Panc1 (cell line): ENCODE measurements at regions not wholly inside any gene's neighbourhood (a gene's known extent, or its start where the extent isn't known, plus 50 kb on each side); places are given as distances from the start of the nearest gene placed in this dataset.

Experiments used
- ATAC-seq: fragments of 200-7000 bp; cut with Tn5 transposase; 2 replicates; pipeline ENCODE4 v1.9.1; 2020; ENCODE audit warnings: mild to moderate bottlenecking, moderate library complexity
- BruUV-seq: library from RNA; stranded (reverse); fragments of 400-500 nt; replicated peaks from 2 replicates; lab custom pipeline; 2021; lab: Mats Ljungman, UMichigan
- CTCF ChIA-PET: fragments of 300-600 bp; sonication (Branson Sonifier 250); formaldehyde crosslinking; loops from one replicate; lab custom pipeline; 2022; ENCODE audit warnings: antibody characterized with exemption; lab: Charles Lee
- POLR2A ChIA-PET: fragments of 300-600 bp; sonication (Branson Sonifier 250); formaldehyde crosslinking; loops from one replicate; lab custom pipeline; 2022; ENCODE audit warnings: antibody characterized with exemption; lab: Charles Lee
- DNase-seq: peaks from one replicate; pipeline ENCODE4 v3.0.0-alpha.2; 2010; ENCODE audit warnings: low read depth, low spot score
- H3K27ac ChIP-seq: 2 replicates; pipeline ENCODE4 v1.5.1; 2011; ENCODE audit warnings: mild to moderate bottlenecking, low read length, inconsistent platforms
- H3K27me3 ChIP-seq: fragments of 200-500 bp; sonication (Bioruptor generic); 2 replicates; pipeline ENCODE4 v1.6.0; 2014; ENCODE audit warnings: low read length, inconsistent platforms; ENCODE audit not compliant: control insufficient read depth, insufficient read depth
- H3K36me3 ChIP-seq: fragments of 200-500 bp; sonication (Bioruptor generic); 2 replicates; pipeline ENCODE4 v1.5.1; 2014; ENCODE audit warnings: inconsistent platforms, mild to moderate bottlenecking, low read length, moderate library complexity; ENCODE audit not compliant: control insufficient read depth, insufficient read depth
- H3K4me1 ChIP-seq: 2 replicates; pipeline ENCODE4 v1.5.1; 2011; ENCODE audit warnings: inconsistent platforms, mild to moderate bottlenecking, low read length, moderate library complexity; ENCODE audit not compliant: control insufficient read depth, insufficient read depth
- H3K4me3 ChIP-seq, 2 experiments: 2 replicates each; pipeline ENCODE4 v1.5.1; 2011 to 2012; ENCODE audit warnings: low read depth in 2 of 2, low read length in 2 of 2, mild to moderate bottlenecking in 2 of 2, inconsistent platforms in 1 of 2, moderate library complexity in 1 of 2
- H3K9me3 ChIP-seq: fragments of 200-500 bp; sonication (Bioruptor generic); 2 replicates; pipeline ENCODE4 v1.5.1; 2014; ENCODE audit warnings: low read depth, mild to moderate bottlenecking, inconsistent platforms, low read length, moderate library complexity; ENCODE audit not compliant: control insufficient read depth, insufficient read depth
- CTCF ChIP-seq: fragments of 450-650 bp; IDR thresholded peaks from 2 replicates; pipeline ENCODE4 v1.5.1; 2017; ENCODE audit warnings: mild to moderate bottlenecking
- POLR2AphosphoS5 ChIP-seq: IDR thresholded peaks from 2 replicates; pipeline ENCODE4 v1.6.1; 2012; ENCODE audit warnings: mild to moderate bottlenecking, low read depth, low read length, moderate library complexity
- REST ChIP-seq, 2 experiments: IDR thresholded peaks; 2 replicates each; pipeline ENCODE4 v1.6.1; 2011 to 2012; ENCODE audit warnings: low read depth in 2 of 2, control low read depth in 1 of 2, low read length in 1 of 2, mild to moderate bottlenecking in 1 of 2, moderate library complexity in 1 of 2; ENCODE audit not compliant: insufficient read depth in 1 of 2
- SIN3A ChIP-seq: IDR thresholded peaks from 2 replicates; pipeline ENCODE4 v1.6.1; 2012; ENCODE audit warnings: low read depth, mild to moderate bottlenecking, low read length, moderate library complexity, borderline replicate concordance; ENCODE audit not compliant: insufficient read depth
- TCF7L2 ChIP-seq: IDR thresholded peaks from 2 replicates; pipeline ENCODE4 v1.6.1; 2011; ENCODE audit warnings: mild to moderate bottlenecking, low read depth, low read length, inconsistent platforms
- in situ Hi-C: cut with HindIII; loops from 2 replicates; pipeline ENCODE4 v1.10.0; 2016; ENCODE audit warnings: low sequenced_read_pairs, low pct_unique_long_range_greater_than_20kb
- intact Hi-C: fragments of 100-400 bp; cut with micrococcal nuclease; formaldehyde crosslinking; loops from one replicate; pipeline ENCODE4 v1.10.0; 2022; ENCODE audit not compliant: unreplicated experiment

GRCh38 chr11:87460842-87461637 lies 423.3 kb downstream of the TMEM135 start:
- in situ Hi-C loops (no loop called here), intact Hi-C loops (loop anchor here (10.0 kb wide), 1 partner anchor 1084 kb away; no protein-coding TSS in a partner anchor)
- CTCF ChIA-PET, result no interaction called here
- BruUV-seq, result no TSS peak
- DNase-seq (no peak), ATAC-seq (no peak)
- no peak overlapping the region for H3K27ac ChIP-seq
- H3K27me3 ChIP-seq, result no peaks in the 10 kb centered on the region; the same call in 1 of the 2 replicates
- TF ChIP-seq CTCF (no peak), SIN3A (no peak), REST (IDR thresholded peaks at IDR 0.05; ENCODE audit: insufficient read depth in 1 of 2, low read depth in 2 of 2, low read length in 1 of 2) (no peak), TCF7L2 (no peak), POLR2AphosphoS5 (no peak)
- H3K4me3 ChIP-seq, result no peak overlapping the region
- H3K36me3 ChIP-seq, result no peaks in the 10 kb centered on the region
- no peaks in the 10 kb centered on the region for H3K4me1 ChIP-seq
- no peaks in the 10 kb centered on the region for H3K9me3 ChIP-seq
- POLR2A ChIA-PET, result no interaction called here

- BruUV-seq, result no TSS peak
- H3K9me3 ChIP-seq, result no peaks in the 10 kb centered on the region
- in situ Hi-C loops, result no loop called here
- H3K36me3 ChIP-seq, result no peaks in the 10 kb centered on the region
- TF ChIP-seq SIN3A, result no peak
- no peak for TF ChIP-seq TCF7L2
- no peak for TF ChIP-seq REST (IDR thresholded peaks at IDR 0.05; ENCODE audit: insufficient read depth in 1 of 2, low read depth in 2 of 2, low read length in 1 of 2)
- no peak for TF ChIP-seq POLR2AphosphoS5
- TF ChIP-seq CTCF, result no peak
- H3K4me1 ChIP-seq, result no peaks in the 10 kb centered on the region
- CTCF ChIA-PET, result no interaction called here
- no peak for DNase-seq
- intact Hi-C loops, result loop anchor here (10.0 kb wide), 1 partner anchor 1085 kb away; no protein-coding TSS in a partner anchor
- no peak overlapping the region for H3K27ac ChIP-seq
- no peak for ATAC-seq
- POLR2A ChIA-PET, result no interaction called here
- H3K4me3 ChIP-seq, result no peak overlapping the region
- H3K27me3 ChIP-seq, result no peaks in the 10 kb centered on the region; the same call in 1 of the 2 replicates
Observed at GRCh38 chr11:87460279-87460678, 422.5 kb downstream of the TMEM135 start.
